ENCODE measurements at regions not wholly inside any gene's neighbourhood (a gene's known extent, or its start where the extent isn't known, plus 50 kb on each side); places are given as distances from the start of the nearest gene placed in this dataset.

DNA sequence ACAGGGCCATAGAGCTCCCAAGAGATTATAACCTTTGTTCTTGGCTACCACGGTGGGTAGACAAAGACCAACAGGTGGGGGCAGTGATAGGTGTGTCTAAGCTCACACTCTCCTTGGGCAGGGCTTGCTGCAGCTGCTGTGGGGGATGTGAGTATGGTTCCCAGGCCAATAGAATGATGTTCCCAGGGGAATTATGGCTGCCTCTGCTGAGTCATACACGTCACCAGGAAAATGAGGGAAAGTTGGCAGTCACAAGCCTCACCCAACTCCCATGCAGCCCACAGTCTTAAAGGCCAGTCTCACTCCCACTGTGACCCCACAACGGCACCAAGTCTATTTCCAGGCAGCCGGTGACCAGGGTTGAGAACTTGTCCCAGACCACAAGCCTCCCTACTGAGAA lies 453.4 kb upstream of the PODXL start:
- Histone ChIP-seq H3K36me3 (replicated peaks in 1 of 2; ENCODE audit: control insufficient read depth in 1 of 2, insufficient read depth in 2 of 2, low read length in 1 of 2) (peaks cover 0 to 66% of the 10 kb centered on the region in 2 experiments), H3K4me2 (no peak overlapping the region), H4K20me1 (ENCODE audit: insufficient read depth) (no peaks in the 10 kb centered on the region), H3K9me3 (peaks cover 47% of the 10 kb centered on the region), H3K4me1 (ENCODE audit: control insufficient read depth in 1 of 2, insufficient read depth in 2 of 2, low read depth in 1 of 2, low read length in 1 of 2) (peaks cover 2 to 5% of the 10 kb centered on the region in 2 experiments; a peak in 3 of 4 replicates), H3K9me2 (no peaks in the 10 kb centered on the region; the same call in 1 of the 2 replicates), H3F3A (replicated peaks; ENCODE audit: insufficient read depth) (peaks cover 18% of the 10 kb centered on the region), H3K79me2 (ENCODE audit: insufficient read depth) (peaks cover 21% of the 10 kb centered on the region), H3K9ac (no peak overlapping the region), H3K27ac (ENCODE audit: low read depth in 2 of 2, low read length in 1 of 2) (peak overlapping the region in 1 of 2 experiments; percentile 13; a peak in 1 of 4 replicates), H2AFZ (ENCODE audit: low read depth) (no peak overlapping the region), H3K27me3 (ENCODE audit: insufficient read depth) (no peaks in the 10 kb centered on the region), H3K4me3 (ENCODE audit: low read depth in 2 of 2, low read length in 1 of 2) (no peak overlapping the region)
- POLR2A ChIA-PET = no interaction called here
- 90% methylated on average over 4 of the region's 4 CpGs for WGBS (ENCODE audit: low lambda C conversion rate)
- no peak for DNase-seq
- TF ChIP-seq SIN3A (IDR thresholded peaks at IDR 0.05; ENCODE audit: borderline replicate concordance, low read depth, low read length) = no peak
- TF ChIP-seq, protein P1, sequence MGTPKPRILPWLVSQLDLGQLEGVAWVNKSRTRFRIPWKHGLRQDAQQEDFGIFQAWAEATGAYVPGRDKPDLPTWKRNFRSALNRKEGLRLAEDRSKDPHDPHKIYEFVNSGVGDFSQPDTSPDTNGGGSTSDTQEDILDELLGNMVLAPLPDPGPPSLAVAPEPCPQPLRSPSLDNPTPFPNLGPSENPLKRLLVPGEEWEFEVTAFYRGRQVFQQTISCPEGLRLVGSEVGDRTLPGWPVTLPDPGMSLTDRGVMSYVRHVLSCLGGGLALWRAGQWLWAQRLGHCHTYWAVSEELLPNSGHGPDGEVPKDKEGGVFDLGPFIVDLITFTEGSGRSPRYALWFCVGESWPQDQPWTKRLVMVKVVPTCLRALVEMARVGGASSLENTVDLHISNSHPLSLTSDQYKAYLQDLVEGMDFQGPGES (IDR thresholded peaks at IDR 0.05; ENCODE audit: low read depth, low read length) = no peak
- no peak for TF ChIP-seq NFIC (IDR thresholded peaks at IDR 0.05; ENCODE audit: borderline replicate concordance)
- TF ChIP-seq ELF1 (IDR thresholded peaks at IDR 0.05) = no peak
- no peak for TF ChIP-seq TCF12 (IDR thresholded peaks at IDR 0.05)
- TF ChIP-seq USF1 (IDR thresholded peaks at IDR 0.05; ENCODE audit: borderline replicate concordance, low read depth) = no peak
- no peak for TF ChIP-seq MEF2A (IDR thresholded peaks at IDR 0.05; ENCODE audit: borderline replicate concordance, low read depth)
- TF ChIP-seq, protein P2, sequence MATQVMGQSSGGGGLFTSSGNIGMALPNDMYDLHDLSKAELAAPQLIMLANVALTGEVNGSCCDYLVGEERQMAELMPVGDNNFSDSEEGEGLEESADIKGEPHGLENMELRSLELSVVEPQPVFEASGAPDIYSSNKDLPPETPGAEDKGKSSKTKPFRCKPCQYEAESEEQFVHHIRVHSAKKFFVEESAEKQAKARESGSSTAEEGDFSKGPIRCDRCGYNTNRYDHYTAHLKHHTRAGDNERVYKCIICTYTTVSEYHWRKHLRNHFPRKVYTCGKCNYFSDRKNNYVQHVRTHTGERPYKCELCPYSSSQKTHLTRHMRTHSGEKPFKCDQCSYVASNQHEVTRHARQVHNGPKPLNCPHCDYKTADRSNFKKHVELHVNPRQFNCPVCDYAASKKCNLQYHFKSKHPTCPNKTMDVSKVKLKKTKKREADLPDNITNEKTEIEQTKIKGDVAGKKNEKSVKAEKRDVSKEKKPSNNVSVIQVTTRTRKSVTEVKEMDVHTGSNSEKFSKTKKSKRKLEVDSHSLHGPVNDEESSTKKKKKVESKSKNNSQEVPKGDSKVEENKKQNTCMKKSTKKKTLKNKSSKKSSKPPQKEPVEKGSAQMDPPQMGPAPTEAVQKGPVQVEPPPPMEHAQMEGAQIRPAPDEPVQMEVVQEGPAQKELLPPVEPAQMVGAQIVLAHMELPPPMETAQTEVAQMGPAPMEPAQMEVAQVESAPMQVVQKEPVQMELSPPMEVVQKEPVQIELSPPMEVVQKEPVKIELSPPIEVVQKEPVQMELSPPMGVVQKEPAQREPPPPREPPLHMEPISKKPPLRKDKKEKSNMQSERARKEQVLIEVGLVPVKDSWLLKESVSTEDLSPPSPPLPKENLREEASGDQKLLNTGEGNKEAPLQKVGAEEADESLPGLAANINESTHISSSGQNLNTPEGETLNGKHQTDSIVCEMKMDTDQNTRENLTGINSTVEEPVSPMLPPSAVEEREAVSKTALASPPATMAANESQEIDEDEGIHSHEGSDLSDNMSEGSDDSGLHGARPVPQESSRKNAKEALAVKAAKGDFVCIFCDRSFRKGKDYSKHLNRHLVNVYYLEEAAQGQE (IDR thresholded peaks at IDR 0.05; ENCODE audit: low read depth, low read length) = no peak
- TF ChIP-seq POLR2AphosphoS5 (IDR thresholded peaks at IDR 0.05; ENCODE audit: low read depth, low read length) = no peak
- CTCF ChIA-PET = no interaction called here

DNA sequence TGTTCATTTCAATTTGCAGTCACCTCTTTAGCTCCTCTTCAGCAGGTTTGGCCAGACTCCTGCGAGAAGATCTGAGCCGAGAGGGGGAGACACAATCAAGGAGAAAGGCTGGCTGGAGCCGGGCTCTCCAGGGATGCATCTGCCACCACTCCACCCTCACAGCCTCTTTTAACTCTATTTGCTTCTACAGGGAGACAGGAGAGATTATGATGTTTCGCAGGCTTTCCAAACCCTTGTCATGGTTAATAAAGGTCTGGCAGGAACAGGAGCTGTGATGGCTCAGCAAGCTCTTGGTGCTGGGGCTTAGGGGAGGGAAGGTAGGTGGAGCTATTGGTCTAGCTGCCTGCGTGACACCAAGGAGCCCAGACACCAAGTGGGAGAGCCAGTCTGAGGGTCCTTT lies 448.1 kb upstream of the PODXL start:
- DNase-seq = no peak
- 48% methylated on average over 4 of the region's 5 CpGs for WGBS (ENCODE audit: low lambda C conversion rate)
- Histone ChIP-seq H3K4me3 (ENCODE audit: low read depth in 2 of 2, low read length in 1 of 2) (no peak overlapping the region), H3F3A (replicated peaks; ENCODE audit: insufficient read depth) (peaks cover 23% of the 10 kb centered on the region), H2AFZ (ENCODE audit: low read depth) (peak overlapping the region; percentile 43; the same call in 1 of the 2 replicates), H3K9me3 (peaks cover 20% of the 10 kb centered on the region), H3K79me2 (ENCODE audit: insufficient read depth) (peaks cover 9% of the 10 kb centered on the region), H3K9me2 (no peaks in the 10 kb centered on the region), H4K20me1 (ENCODE audit: insufficient read depth) (no peaks in the 10 kb centered on the region), H3K4me2 (peak overlapping the region; percentile 11; the same call in 1 of the 2 replicates), H3K4me1 (ENCODE audit: control insufficient read depth in 1 of 2, insufficient read depth in 2 of 2, low read depth in 1 of 2, low read length in 1 of 2) (peaks cover 6 to 10% of the 10 kb centered on the region in 2 experiments; a peak in 3 of 4 replicates), H3K27ac (ENCODE audit: low read depth in 2 of 2, low read length in 1 of 2) (peak overlapping the region in 1 of 2 experiments; percentile 81; a peak in 2 of 4 replicates), H3K36me3 (replicated peaks in 1 of 2; ENCODE audit: control insufficient read depth in 1 of 2, insufficient read depth in 2 of 2, low read length in 1 of 2) (peaks cover 0 to 41% of the 10 kb centered on the region in 2 experiments), H3K9ac (peak overlapping the region; percentile 12; the same call in 1 of the 2 replicates), H3K27me3 (ENCODE audit: insufficient read depth) (no peaks in the 10 kb centered on the region)
- POLR2A ChIA-PET = no interaction called here
- CTCF ChIA-PET = interaction anchor here (0.5 to 1.6 kb wide), 9 partner anchors 10 to 573 kb away, joined by 3 to 5 read pairs (median 3); no protein-coding TSS in a partner anchor
- peak; percentile 53 for TF ChIP-seq JUND (IDR thresholded peaks at IDR 0.05)
- no peak for TF ChIP-seq GABPA (IDR thresholded peaks at IDR 0.05; ENCODE audit: low read depth)
- TF ChIP-seq RXRA (IDR thresholded peaks at IDR 0.05; ENCODE audit: borderline replicate concordance, low read depth) = peak; percentile 54; the same call in 1 of the 2 replicates
- TF ChIP-seq, protein P3, sequence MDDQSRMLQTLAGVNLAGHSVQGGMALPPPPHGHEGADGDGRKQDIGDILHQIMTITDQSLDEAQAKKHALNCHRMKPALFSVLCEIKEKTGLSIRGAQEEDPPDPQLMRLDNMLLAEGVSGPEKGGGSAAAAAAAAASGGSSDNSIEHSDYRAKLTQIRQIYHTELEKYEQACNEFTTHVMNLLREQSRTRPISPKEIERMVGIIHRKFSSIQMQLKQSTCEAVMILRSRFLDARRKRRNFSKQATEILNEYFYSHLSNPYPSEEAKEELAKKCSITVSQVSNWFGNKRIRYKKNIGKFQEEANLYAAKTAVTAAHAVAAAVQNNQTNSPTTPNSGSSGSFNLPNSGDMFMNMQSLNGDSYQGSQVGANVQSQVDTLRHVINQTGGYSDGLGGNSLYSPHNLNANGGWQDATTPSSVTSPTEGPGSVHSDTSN (IDR thresholded peaks at IDR 0.05) = peak; percentile 94
- no peak for TF ChIP-seq YY1 (IDR thresholded peaks at IDR 0.05; ENCODE audit: low read depth)
- no peak for TF ChIP-seq USF1 (IDR thresholded peaks at IDR 0.05; ENCODE audit: borderline replicate concordance, low read depth)
- peak; percentile 83; the same call in 1 of the 2 replicates for TF ChIP-seq SIN3A (IDR thresholded peaks at IDR 0.05; ENCODE audit: borderline replicate concordance, low read depth, low read length)
- TF ChIP-seq SMC3 (IDR thresholded peaks at IDR 0.05; ENCODE audit: low read depth, low read length) = peak; percentile 42
- TF ChIP-seq GATA2 (CRISPR knock-in tag; IDR thresholded peaks at IDR 0.05) = no peak
- TF ChIP-seq RFX5 (IDR thresholded peaks at IDR 0.05; ENCODE audit: low read length) = no peak
- 0 out of 2 replicates have a peak, but pooled peaks have one; percentile 13 for TF ChIP-seq FOSL2 (IDR thresholded peaks at IDR 0.05; ENCODE audit: borderline replicate concordance, low read depth)
- TF ChIP-seq CHD2 (IDR thresholded peaks at IDR 0.05; ENCODE audit: low read length, partially characterized antibody) = no peak

All from SK-N-SH (cell line).